ENCODE measurements at regions not wholly inside any gene's neighbourhood (a gene's known extent, or its start where the extent isn't known, plus 50 kb on each side); places are given as distances from the start of the nearest gene placed in this dataset.
"Not testable (repeated sequence)": the region's sequence is repeated elsewhere in the genome, so short reads cannot be mapped to it uniquely, and the experiment has no call there.

DNA sequence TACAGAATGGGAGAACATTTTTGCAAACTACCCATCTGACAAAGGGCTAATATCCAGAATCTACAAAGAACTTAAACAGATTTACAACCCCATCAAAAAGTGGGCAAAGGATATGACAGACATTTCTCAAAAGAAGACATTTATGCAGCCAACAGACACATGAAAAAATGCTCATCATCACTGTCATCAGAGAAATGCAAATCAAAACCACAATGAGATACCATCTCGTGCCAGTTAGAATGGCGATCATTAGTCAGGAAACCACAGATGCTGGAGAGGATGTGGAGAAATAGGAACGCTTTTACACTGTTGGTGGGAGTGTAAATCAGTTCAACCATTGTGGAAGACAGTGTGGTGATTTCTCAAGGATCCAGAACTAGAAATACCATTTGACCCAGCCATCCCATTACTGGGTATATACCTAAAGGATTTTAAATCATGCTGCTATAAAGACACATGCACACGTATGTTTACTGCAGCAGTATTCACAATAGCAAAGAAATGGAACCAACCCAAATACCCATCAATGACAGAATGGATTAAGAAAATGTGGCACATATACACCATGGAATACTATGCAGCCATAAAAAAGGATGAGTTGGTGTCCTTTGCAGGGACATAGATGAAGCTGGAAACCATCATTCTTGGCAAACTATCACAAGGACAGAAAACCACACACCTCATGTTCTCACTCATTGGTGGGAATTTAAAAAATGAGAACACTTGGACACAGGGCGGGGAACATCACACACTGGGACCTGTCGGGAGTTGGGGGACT, 317.7 kb upstream of the THBS1 start:
- not testable (repeated sequence) for DNase-seq

DNA sequence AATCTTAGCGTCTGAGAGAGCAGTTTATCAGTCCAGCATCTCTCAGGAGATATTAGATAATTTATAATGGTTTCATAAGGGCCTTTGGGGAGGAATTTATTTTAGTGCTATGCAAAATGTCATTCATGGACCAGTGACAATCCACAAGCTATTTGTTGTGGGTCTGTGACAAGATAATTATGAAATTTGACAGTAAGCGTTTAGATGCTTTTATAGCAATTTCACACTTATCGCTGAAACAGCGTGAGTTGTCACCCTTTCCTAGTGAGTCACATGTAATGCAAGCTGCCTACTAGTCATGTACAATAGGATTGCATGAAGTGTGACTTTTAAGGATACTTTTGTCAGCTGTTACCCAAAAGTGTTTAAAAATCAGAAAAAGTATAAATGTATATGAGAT, 315.6 kb upstream of the THBS1 start:
- DNase-seq: no peak

DNA sequence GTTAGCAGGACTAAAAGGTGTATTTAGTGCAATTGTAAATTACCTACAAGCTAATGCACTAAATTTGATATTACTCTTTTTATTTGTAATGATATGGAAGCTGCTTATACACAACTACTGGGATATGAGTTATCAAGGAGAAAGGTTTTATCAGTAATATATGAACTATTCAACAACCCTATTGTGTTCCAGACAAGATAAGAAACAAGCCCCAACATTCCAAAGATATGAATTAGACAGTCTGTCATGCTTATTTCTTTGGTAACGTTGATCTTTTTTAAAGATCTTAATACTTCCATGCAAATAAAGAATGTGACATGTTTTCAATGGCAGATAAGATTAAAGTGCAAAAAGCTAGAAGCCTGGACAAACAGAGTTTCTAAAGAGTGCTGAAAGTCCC, 314.0 kb upstream of the THBS1 start:
- DNase-seq: no peak

DNA sequence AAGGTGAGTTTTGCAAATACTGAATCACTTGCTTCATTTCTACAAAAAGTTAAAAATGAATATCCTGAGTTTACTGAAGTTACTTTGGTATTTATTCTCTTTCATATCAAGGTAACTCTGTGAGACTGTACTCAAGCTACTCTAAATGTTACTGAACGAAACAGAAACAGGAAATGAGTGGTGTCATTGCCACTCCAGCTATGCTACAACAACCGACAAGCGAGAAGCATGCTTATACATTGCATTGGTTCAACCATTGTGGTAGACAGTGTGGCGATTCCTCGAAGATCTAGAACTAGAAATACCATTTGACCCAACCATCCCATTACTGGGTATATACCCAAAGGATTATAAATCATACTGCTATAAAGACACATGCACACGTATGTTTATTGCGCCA, 313.2 kb upstream of the THBS1 start:
- DNase-seq: no peak

DNA sequence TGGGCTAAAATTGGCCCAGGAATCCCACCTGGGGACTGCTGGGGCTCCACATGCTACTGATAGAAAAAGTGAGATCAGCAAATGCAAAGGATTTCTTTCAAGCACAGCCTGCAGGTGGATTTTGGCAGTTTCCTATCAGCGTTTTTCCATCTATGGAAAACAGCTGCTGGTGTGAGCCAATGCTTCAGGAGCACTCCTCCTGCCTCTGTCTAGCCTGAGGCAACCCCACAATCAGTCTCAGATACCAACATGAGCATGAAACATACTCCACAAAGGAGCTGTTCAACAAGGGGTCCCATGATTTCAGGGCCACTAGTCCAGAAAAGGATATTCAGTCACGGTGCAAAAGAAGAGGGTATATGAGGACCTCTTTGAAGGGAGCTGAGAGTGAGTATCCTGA, 311.5 kb upstream of the THBS1 start:
- no peak for DNase-seq

DNA sequence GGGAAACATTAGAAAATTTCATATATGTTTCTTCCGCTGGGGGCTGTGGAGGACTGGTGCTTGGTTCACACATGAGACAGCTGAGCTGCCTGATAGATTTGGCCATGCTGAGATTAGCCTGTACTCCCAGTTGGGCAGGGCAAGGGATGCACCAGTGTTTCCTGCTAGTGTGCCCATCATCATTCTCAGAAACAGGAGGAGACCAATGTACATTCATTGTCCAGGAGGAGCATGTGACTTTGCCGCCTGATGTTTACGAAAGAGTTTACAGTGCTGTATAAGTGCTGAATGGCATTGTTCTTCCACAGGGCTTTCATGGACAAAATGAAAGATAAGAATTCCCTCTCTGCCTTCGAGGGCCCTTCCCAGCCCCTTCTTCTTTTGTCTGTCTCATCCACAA, 311.1 kb upstream of the THBS1 start:
- DNase-seq: no peak

DNA sequence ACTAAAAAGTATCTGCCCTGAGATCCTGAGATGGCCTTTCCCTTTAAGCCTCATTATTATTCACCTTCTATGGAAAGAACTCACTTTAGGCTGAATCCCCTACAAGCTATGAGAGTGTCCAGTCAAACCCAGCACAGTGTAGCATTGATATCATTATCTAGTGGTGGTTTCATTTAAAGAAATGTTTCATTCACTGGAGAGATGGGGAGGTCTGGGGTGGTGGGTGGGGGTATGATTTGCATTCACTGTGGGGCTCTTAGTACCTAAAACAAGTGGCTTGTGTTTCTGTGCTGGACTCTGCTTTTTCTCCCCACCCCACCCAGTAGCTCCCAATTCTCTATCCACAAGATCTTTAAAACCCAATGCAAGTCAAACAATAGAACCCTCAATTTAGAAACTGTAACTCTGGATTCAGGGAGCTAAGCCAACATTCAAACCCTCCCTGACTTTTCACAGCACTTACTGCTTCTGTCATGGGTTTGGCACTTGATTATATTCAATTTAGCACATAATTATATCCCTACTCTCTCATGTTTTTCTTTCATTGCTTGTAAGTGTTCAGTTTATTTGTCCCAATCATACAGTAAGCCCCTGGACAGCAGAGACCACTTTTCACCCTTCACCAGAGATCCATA, 310.5 kb upstream of the THBS1 start:
- DNase-seq: no peak

DNA sequence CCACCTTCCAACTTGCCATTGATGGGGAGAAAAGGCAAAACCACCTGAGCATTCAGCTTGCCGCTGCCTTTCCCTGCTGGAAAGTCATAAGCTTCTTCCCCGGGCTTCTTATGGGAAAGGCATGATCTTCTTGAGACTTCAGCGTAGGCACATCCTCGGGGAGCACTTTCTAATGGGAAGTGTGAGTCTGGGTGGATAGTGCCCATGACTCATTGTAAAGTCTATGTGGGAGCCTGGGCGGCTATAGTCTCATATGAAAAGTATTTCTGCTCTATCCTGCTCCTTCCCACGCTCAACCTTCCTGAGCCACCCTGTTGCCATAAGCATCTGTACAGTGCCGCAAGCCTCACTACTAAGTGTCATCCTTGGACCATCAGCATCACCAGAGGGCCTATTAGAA, 309.9 kb upstream of the THBS1 start:
- DNase-seq: peak; percentile 11

DNA sequence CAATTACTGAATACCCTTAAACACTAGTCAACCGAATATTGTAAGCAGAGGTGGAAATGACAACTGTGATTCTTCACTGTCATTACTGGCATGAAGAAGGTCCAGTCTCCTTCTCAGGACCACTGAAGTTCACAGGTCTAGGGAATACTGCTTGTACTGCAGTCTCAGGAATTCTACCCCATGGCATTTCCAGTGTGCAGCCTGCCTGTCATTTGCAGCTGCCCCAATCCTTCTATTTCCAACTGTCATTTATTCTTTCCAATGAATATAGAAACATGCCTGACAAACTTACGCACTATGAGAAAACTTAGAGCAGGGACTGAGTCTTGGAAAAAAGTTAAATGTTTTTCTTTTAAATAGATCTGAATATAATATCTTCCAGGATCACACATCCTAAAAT, 308.0 kb upstream of the THBS1 start:
- no peak for DNase-seq

DNA sequence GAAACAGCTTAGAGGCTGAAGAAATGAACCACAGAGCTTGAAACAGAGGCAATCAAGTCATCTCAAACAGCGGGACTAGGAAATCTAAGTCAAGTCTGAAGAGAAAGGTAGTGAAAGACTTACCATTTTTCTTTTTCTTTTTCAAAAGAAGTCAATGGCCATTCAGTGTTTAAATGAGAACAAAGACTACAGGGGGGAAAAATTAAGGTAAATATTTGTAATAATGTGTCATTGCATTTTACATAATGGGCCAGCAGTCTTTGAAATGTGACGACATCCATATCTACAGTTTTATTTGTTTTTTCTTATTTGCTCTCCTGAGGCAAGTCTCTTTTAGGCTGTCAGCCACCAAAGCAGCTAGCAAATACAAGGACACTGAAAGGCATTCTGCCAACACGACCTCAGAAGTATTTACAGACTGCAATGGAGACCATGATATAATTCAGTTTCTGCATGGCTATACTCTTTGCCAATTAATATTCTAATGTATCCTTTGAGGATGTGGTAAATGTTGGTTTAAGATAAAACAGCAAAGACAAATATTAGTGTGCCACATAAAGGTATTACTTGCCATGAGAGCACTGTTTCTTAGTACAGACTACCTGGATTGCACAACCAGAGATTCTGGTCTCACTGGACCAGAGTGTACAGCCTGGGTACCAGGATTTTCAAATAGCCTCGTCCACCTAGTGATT, 307.0 kb upstream of the THBS1 start:
- no peak for DNase-seq

DNA sequence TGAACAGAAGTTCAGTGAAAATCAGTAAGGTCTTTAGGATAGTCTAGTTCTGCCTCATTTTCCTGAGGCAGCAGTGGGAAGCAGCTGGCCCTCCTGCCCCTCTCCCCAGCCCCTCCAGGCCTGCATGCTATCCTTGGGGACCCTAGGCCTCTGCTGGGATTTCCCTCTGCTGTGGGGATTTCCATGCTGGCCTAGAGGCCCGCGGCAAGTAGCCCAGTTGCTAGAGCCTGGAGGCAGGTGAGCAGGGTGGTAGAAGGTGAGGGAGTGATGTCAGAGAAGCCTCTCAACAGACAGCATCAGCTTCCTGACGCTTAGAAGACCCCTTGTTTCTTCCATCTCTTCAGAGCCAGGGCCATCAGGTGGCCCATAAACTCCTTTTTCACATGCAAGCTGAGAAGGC, 305.8 kb upstream of the THBS1 start:
- DNase-seq: no peak

DNA sequence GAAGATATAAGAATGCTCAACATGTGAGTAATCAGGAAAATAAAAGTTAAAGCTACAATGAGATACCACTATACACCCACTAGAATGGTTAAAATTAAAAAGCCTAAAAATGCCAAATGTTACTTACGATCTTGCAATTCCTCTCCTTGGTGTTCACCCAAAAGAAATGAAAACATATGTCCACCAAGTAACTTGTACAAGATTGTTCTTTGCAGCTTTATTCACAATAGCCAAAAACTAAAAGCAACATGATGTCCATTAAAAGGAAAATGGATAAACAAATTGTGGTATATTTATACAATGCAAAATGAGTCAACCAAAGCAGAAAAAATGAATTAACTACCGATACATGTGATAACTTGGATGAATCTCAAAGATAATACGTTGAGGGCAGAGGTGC, 301.6 kb upstream of the THBS1 start:
- DNase-seq: no peak

DNA sequence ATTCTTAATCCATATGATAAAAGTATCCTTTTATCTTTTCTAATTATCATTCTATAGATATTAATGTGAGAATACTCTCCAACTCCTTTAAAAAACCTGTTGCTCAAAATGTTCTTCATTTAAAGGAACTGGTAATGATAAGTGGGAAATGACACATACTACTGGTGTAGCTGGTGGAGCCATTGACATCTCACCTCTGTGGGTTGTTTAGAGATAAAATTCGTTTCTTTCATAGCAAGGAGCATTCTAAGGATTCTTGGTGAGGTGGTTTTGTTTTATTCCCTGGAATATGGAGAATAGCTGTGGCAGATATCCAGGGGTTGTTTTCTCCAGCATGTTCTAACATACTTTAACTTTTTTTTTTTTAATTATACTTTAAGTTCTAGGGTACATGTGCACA, 299.8 kb upstream of the THBS1 start:
- no peak for DNase-seq

DNA sequence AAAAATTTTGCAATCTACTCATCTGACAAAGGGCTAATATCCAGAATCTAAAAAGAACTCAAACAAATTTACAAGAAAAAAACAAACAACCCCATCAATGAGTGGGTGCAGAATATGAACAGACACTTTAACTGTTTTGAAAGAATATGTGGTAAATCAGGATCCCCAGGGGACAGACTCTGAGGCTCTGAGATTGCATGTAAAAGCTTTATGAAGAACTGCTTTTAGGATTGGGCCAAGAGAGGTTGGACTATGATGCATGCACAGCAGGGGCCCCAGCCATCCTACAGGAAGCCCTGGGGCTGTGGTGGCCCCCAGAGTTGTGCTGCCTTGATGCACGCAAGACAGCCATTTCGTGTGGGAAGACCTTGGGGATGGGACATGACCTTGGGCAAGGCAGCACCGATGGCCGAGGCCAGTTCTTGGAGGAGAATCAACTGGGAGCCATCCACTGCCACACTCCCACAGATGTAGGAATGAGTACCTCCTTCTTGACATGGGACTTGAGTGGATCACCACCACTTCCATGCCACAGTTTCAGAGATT, 298.1 kb upstream of the THBS1 start:
- DNase-seq: no peak

DNA sequence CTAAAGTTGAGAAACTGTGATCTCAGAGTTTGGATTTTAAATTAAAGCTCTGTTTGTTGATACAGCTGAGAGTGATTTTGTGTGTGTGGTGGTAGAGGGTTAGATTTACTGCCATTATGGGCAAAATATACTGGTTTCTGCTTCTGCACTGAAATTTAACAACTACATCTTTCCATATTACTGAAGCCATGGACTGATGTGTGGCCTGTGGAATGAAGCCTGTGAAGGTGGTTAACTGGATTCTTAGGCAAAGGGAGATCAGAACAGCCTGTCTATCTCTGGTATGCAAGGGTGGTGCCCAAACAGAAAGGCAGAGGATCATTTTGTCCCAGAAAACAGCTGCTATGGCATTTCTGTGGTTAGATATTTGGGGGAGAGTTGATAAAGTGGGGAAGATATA, 297.3 kb upstream of the THBS1 start:
- DNase-seq: no peak

DNA sequence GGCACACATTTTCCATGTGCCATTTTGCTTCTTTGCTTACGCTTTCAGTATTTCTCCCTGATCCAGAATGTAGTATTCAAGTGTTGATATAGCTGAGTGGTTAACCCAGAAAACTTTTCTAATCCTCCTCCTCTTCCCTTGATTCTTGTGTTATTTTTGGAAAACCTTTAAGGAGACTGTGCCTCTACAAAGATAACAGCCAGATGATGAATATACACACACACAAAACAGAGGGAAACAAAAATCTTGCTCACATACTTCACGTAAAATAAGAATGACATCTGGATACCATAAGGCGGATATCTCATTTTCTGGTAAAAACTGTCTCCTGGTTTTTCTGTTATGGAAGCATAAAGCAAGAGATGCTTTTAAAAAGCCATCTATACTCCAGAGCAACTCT, 295.8 kb upstream of the THBS1 start:
- DNase-seq: no peak

DNA sequence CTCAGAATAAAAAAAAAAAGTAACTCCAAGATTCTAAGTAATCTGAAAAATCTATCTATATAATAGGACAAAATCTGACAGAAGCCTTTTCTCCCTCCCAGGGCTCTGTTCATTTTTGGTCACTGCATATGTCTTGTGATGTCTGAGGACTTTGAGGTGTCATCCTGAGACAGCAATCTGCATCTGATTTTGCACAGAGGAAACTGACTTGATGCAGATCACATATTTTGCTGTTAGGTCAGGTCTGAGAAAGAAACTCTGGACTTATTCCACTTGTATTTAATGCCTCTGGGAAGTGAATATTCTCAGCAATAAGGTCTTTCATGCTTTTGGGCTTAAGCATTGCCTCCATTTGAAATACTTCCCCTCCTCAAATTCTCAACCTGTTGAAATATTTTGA, 295.2 kb upstream of the THBS1 start:
- no peak for DNase-seq

DNA sequence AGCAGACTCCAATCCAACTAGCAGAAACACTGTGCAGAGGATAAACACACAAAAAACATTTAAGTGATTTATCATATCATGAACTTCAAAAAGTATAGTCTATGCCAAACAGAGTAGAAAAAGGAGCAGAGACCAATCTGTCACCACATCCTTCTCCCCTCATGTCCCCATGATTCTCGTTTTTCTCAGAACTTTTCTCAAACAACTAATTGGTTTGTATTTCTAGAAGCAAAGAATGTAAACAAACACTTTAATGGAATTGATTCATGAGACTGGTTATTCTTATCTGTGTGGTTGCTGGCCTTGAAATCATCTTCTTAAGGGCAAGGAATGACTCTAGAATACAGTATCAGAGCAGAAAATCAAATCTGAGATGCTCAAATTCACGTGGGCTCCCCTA, 294.2 kb upstream of the THBS1 start:
- DNase-seq: no peak

DNA sequence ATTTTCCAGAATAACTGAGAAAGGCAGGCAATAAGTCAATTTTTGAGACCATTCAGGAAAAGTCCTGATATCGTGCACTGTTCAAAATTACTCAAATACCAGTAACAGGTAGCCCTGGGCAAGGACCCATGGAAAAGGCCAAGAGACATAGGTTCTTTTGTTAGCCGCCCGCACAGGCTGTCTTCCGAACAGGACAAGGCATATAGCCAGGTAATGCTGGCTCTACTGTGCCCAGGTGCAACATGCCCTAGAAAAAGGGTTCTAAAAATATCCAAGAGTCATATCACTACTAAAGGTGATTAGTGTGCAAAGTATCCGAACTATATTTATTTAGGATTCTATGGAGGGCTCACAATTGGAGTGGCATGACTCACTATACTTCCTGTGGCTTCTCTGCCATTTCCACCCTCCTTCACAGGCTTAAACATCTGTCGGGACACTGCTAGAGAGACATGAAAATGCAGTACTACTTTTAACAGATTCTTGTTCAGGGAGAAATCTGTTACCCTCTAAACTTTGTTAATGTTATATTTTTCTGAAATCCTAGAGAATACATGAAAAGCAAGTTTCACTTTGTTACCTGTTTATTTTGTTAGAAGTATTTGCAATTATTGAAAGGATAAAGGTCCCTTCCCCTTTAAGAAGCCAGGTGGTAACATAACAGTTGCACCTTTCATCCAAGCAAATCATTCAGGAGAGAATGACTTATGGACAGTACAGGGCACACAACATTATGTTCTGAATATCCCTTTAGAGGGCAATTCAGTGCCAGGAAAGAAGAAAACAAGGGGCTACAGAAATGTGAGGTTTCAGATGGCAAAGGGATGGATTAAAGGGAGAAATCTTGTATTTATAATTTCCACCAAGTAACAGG, 293.3 kb upstream of the THBS1 start:
- DNase-seq: no peak

DNA sequence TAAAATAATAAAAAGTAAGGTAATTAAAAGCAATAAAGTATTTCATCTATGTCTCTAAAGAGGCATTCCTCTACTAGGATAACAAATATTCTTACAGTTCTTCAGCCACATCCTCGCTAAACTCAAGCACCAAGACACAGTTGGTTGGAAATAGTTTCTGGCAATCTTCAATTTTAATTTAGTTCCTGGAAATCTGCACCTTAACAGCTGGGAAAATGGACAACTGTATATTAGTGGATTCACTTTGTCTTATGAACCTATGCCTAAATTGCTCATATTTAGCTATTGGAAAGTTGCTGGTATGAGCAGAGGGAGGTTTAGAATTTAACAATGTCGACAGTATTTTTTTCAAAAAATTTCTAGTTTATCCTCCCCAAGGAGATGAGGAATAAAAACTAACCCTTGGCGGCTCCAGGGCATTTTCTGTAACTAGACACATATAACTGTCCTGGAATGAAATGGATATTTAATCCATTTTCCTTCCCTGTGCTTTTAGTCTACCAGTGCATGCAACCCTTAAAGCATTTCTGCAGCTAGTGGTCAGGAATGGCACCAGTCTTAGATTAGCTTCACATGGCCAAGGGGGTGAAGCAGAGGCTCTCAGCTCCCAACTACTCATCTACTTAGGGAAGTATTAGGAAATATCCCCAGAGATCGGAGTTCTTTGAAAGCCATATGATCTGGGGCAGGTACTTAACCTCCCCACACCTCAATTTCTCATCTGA, 290.0 kb upstream of the THBS1 start:
- DNase-seq: no peak

DNA sequence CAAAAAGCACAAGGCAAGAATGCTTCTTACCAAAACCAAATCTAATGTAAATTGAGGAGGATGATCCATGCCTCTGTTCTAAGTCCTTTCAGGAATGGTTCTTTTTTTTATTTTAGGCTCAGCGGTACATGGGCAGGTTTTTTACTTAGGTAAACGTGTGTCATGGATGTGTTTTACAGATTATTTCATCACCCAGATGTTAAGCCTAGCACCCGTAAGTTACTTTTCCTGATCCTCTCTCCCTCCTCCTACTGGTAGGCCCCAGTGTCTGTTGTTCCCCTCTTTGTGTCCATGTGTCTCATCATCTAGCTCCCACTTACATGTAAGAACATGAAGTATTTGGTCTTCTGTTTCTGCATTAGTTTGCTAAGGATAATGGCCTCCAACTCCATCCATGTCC, 289.2 kb upstream of the THBS1 start:
- no peak for DNase-seq

DNA sequence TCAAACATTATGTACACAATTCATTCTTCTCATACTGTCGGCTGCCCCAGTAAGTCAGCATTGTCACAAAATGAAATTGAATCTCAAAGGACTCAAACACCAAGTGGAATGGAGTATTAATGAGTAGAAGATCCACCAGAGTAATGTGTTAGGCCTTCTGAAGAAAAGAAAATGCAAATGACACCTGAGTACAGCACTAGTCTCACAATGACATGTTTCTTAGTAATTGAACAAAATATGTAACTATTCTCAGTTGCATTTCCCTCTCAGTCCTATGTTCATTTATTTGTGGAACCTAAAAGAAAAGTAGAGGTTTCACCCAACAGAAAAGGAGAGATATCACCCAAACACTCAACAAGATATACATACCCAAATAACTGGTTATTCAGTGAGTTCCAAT, 283.9 kb upstream of the THBS1 start:
- DNase-seq: no peak

Measured in 8988T (cell line).